ENCODE measurements at regions not wholly inside any gene's neighbourhood (a gene's known extent, or its start where the extent isn't known, plus 50 kb on each side); places are given as distances from the start of the nearest gene placed in this dataset.
A peak's percentile ranks its signal among the peaks of the same experiment; 100 is the strongest.

DNA sequence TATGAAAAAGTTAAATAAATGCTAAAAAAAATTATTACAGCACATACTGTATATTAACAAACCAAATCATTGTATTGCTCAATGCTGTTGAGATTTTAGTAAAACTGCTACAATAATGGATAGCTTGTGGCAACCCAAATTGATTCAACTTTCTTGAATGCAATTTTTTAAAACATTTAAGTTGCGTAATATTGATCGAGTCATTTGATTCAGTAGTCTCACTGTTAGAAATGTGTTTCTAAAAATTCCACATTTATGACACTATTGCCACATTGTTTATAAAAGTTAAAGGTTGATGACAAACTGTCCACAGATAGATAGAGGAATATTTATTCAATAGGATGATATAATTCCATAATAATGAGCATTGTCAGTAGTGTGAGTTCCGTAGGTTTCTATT is 640.7 kb upstream of the CRIM1 start:
- ATAC-seq (no peak), DNase-seq (peak; percentile 18)
- Histone ChIP-seq H3K27me3 (ENCODE audit: low read length) (no peaks in the 10 kb centered on the region), H3K4me3 (ENCODE audit: low read length) (no peak overlapping the region), H3K9me3 (ENCODE audit: low read length) (no peaks in the 10 kb centered on the region), H3K27ac (ENCODE audit: low read length) (no peak overlapping the region), H4K20me1 (ENCODE audit: low read length) (no peaks in the 10 kb centered on the region), H3F3A (ENCODE audit: low read length, unreplicated experiment) (no peaks in the 10 kb centered on the region), H3K79me2 (ENCODE audit: low read length) (no peaks in the 10 kb centered on the region), H3K36me3 (ENCODE audit: low read depth, low read length) (no peaks in the 10 kb centered on the region), H3K9ac (ENCODE audit: low read length) (no peak overlapping the region), H3K4me1 (ENCODE audit: insufficient read depth, low read length) (no peaks in the 10 kb centered on the region), H3K9me2 (replicated peaks; ENCODE audit: low read length) (no peaks in the 10 kb centered on the region), H3K4me2 (ENCODE audit: low read length) (no peak overlapping the region), H2AFZ (ENCODE audit: low read length) (no peak overlapping the region)
- intact Hi-C loops (cut with micrococcal nuclease) = no loop called here
- POLR2A ChIA-PET (ENCODE audit: unreplicated experiment) = no interaction called here
- no TSS peak for BruUV-seq (replicated peaks)
- no peak for TF ChIP-seq EZH2phosphoT487 (IDR thresholded peaks at IDR 0.05; ENCODE audit: borderline replicate concordance, low read length)
- TF ChIP-seq EZH2 (IDR thresholded peaks at IDR 0.05; ENCODE audit: low read length, unreplicated experiment) = no peak
- TF ChIP-seq, protein P1, sequence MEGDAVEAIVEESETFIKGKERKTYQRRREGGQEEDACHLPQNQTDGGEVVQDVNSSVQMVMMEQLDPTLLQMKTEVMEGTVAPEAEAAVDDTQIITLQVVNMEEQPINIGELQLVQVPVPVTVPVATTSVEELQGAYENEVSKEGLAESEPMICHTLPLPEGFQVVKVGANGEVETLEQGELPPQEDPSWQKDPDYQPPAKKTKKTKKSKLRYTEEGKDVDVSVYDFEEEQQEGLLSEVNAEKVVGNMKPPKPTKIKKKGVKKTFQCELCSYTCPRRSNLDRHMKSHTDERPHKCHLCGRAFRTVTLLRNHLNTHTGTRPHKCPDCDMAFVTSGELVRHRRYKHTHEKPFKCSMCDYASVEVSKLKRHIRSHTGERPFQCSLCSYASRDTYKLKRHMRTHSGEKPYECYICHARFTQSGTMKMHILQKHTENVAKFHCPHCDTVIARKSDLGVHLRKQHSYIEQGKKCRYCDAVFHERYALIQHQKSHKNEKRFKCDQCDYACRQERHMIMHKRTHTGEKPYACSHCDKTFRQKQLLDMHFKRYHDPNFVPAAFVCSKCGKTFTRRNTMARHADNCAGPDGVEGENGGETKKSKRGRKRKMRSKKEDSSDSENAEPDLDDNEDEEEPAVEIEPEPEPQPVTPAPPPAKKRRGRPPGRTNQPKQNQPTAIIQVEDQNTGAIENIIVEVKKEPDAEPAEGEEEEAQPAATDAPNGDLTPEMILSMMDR (conservative IDR thresholded peaks at IDR 0.05; ENCODE audit: low read depth, low read length) = no peak
- CTCF ChIA-PET = no interaction called here

DNA sequence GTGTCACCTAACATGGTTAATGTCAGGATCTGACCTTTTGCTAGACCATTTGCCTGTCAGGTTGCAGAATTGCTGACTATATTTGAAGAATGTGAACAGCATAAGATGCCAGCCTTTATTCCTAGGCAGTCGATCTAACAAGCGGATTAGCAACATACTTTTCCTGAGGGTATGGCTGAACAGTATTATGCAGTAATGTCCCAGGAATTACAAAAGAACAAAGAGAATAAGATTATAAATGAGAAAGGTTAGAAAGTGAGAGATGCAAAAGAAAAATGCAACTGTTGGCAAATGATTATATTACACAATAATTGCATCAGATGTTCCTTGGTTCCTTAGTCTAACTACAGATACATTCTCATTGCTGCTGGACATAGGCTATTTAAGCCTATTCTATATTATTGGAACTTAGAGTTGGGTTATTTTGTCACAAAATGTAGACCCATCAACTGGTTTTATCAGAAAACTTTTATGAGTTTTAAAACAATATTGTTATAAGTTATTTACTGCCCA is 647.1 kb upstream of the CRIM1 start:
- ChIA-PET POLR2A (ENCODE audit: unreplicated experiment) (no interaction called here), CTCF (no interaction called here)
- Histone ChIP-seq H3K4me3 (ENCODE audit: low read length) (no peak overlapping the region), H3K4me1 (ENCODE audit: insufficient read depth, low read length) (no peaks in the 10 kb centered on the region), H3K9ac (ENCODE audit: low read length) (no peak overlapping the region), H3K4me2 (ENCODE audit: low read length) (no peak overlapping the region), H2AFZ (ENCODE audit: low read length) (no peak overlapping the region), H3K79me2 (ENCODE audit: low read length) (no peaks in the 10 kb centered on the region), H3F3A (ENCODE audit: low read length, unreplicated experiment) (no peaks in the 10 kb centered on the region), H4K20me1 (ENCODE audit: low read length) (no peaks in the 10 kb centered on the region), H3K36me3 (ENCODE audit: low read depth, low read length) (no peaks in the 10 kb centered on the region), H3K9me2 (replicated peaks; ENCODE audit: low read length) (no peaks in the 10 kb centered on the region), H3K9me3 (ENCODE audit: low read length) (no peaks in the 10 kb centered on the region), H3K27me3 (ENCODE audit: low read length) (no peaks in the 10 kb centered on the region), H3K27ac (ENCODE audit: low read length) (no peak overlapping the region)
- DNase-seq (no peak), ATAC-seq (no peak)
- TF ChIP-seq EZH2 (IDR thresholded peaks at IDR 0.05; ENCODE audit: low read length, unreplicated experiment) (no peak), EZH2phosphoT487 (IDR thresholded peaks at IDR 0.05; ENCODE audit: borderline replicate concordance, low read length) (no peak)
- TF ChIP-seq, protein P1 (conservative IDR thresholded peaks at IDR 0.05; ENCODE audit: low read depth, low read length) = no peak
- BruUV-seq (replicated peaks) = no TSS peak
- intact Hi-C loops (cut with micrococcal nuclease) = no loop called here

DNA sequence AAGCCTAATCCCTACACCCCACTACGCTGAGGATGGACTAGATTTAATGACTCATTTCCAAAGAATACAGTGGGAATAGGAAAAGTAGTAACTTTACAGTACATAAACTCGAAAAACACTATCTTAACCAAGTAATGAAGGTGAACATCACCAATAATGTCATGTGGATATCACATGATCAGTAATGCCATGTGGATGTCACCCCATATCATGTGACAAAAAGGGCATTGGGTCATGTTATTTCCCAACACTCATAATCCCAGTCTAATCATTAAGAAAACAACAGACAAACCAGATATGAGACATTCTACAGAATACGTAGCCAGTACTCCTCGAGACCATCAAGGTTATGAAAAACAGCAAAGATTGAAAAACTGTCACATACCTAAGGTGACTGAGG is 667.3 kb upstream of the CRIM1 start:
- TF ChIP-seq, protein P1 (conservative IDR thresholded peaks at IDR 0.05; ENCODE audit: low read depth, low read length) = no peak
- TF ChIP-seq EZH2phosphoT487 (IDR thresholded peaks at IDR 0.05; ENCODE audit: borderline replicate concordance, low read length) = no peak
- no peak for TF ChIP-seq EZH2 (IDR thresholded peaks at IDR 0.05; ENCODE audit: low read length, unreplicated experiment)
- H3K79me2 ChIP-seq (ENCODE audit: low read length) = no peaks in the 10 kb centered on the region
- H3K9me3 ChIP-seq (ENCODE audit: low read length) = no peaks in the 10 kb centered on the region
- no peak overlapping the region for H3K4me3 ChIP-seq (ENCODE audit: low read length)
- no peaks in the 10 kb centered on the region for H3K9me2 ChIP-seq (replicated peaks; ENCODE audit: low read length)
- no peaks in the 10 kb centered on the region for H3F3A ChIP-seq (ENCODE audit: low read length, unreplicated experiment)
- BruUV-seq (replicated peaks) = no TSS peak
- ChIA-PET POLR2A (ENCODE audit: unreplicated experiment) (no interaction called here), CTCF (no interaction called here)
- no peak overlapping the region for H3K27ac ChIP-seq (ENCODE audit: low read length)
- DNase-seq = no peak
- H3K4me1 ChIP-seq (ENCODE audit: insufficient read depth, low read length) = no peaks in the 10 kb centered on the region
- no peaks in the 10 kb centered on the region for H4K20me1 ChIP-seq (ENCODE audit: low read length)
- no peak overlapping the region for H3K9ac ChIP-seq (ENCODE audit: low read length)
- no peaks in the 10 kb centered on the region for H3K36me3 ChIP-seq (ENCODE audit: low read depth, low read length)
- no peak overlapping the region for H2AFZ ChIP-seq (ENCODE audit: low read length)
- no peak overlapping the region for H3K4me2 ChIP-seq (ENCODE audit: low read length)
- no peak for ATAC-seq
- intact Hi-C loops (cut with micrococcal nuclease) = no loop called here
- no peaks in the 10 kb centered on the region for H3K27me3 ChIP-seq (ENCODE audit: low read length)
